OCI-LY3 (cell line): ENCODE measurements at regions not wholly inside any gene's neighbourhood (a gene's known extent, or its start where the extent isn't known, plus 50 kb on each side); places are given as distances from the start of the nearest gene placed in this dataset.

Experiments used
- EZH2phosphoT487 ChIP-seq: fragments of 200-600 bp; shearing (Covaris generic); IDR thresholded peaks from 2 replicates; pipeline ENCODE4 v1.6.1; 2018; ENCODE audit warnings: antibody characterized with exemption, mixed run types, low read depth
- TF ChIP-seq, protein P1 (sequence below): fragments of 200-600, 300-600 bp; sonication (generic); IDR thresholded peaks from 2 replicates; pipeline ENCODE4 v1.5.1; 2014; ENCODE audit warnings: antibody characterized with exemption, low read length, low read depth

DNA sequence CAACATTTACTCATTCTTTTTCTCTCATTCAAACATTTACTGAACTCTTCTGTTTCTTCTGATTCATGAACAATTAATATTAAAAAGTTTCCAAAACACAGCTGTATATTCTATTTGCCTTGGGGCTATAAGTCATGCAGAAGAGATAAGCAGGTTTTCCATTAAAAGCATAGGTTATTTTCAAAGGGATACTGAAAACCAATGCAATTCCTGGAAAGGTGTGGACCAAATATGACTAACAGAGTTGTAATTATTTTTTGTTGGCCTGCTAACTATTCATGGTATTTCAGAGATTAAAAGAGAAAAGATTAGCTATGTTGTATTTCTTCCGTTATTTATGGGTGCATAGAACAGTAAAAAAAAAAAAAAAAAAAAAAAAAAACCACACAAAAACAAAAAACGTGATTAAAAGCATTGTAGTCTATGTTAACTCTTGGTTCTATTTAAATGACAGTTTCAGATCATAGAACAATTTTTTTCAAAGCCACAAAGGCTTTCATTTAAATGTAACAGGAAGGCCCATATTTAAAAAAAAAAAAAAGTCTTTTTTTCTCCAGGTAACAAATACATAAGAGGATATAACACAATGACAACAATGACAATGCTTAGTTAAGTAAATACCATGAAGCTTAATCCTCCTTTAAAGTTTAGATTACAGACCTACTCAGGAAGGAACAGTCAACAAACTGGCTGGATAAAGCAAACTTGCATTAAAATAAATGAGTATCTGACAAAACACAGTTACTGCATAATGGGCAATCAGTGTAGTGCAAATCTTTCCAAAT is 1042.9 kb downstream of the GATA3 start:
- TF ChIP-seq, protein P1, sequence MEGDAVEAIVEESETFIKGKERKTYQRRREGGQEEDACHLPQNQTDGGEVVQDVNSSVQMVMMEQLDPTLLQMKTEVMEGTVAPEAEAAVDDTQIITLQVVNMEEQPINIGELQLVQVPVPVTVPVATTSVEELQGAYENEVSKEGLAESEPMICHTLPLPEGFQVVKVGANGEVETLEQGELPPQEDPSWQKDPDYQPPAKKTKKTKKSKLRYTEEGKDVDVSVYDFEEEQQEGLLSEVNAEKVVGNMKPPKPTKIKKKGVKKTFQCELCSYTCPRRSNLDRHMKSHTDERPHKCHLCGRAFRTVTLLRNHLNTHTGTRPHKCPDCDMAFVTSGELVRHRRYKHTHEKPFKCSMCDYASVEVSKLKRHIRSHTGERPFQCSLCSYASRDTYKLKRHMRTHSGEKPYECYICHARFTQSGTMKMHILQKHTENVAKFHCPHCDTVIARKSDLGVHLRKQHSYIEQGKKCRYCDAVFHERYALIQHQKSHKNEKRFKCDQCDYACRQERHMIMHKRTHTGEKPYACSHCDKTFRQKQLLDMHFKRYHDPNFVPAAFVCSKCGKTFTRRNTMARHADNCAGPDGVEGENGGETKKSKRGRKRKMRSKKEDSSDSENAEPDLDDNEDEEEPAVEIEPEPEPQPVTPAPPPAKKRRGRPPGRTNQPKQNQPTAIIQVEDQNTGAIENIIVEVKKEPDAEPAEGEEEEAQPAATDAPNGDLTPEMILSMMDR: no peak
- no peak for TF ChIP-seq EZH2phosphoT487
